ENCODE measurements at regions not wholly inside any gene's neighbourhood (a gene's known extent, or its start where the extent isn't known, plus 50 kb on each side); places are given as distances from the start of the nearest gene placed in this dataset.

DNA sequence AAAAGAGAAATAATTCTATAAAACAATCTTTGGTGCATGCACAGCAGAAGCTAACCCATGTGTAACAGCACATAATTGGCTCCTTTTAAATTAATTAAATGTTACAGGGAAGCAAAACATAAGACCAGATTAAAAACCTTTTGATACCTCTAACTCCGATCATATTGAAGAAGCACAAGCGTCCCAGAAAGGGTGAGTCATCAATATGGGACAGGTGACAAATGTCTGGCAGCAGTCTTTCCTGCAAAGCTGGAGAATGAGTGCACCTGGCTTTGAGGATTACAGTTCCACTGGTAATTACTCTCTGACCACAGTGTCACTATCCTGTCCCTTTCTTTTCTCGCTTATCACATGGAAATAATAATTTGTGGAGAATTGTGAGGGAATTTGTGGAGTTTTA lies 94.6 kb downstream of the FAM9B start (continued):
- no peak for TF ChIP-seq EZH2phosphoT487 (IDR thresholded peaks at IDR 0.05; ENCODE audit: unreplicated experiment)
- no peak for TF ChIP-seq ZNF114 (CRISPR knock-in tag; IDR thresholded peaks at IDR 0.05)
- TF ChIP-seq, protein P1, sequence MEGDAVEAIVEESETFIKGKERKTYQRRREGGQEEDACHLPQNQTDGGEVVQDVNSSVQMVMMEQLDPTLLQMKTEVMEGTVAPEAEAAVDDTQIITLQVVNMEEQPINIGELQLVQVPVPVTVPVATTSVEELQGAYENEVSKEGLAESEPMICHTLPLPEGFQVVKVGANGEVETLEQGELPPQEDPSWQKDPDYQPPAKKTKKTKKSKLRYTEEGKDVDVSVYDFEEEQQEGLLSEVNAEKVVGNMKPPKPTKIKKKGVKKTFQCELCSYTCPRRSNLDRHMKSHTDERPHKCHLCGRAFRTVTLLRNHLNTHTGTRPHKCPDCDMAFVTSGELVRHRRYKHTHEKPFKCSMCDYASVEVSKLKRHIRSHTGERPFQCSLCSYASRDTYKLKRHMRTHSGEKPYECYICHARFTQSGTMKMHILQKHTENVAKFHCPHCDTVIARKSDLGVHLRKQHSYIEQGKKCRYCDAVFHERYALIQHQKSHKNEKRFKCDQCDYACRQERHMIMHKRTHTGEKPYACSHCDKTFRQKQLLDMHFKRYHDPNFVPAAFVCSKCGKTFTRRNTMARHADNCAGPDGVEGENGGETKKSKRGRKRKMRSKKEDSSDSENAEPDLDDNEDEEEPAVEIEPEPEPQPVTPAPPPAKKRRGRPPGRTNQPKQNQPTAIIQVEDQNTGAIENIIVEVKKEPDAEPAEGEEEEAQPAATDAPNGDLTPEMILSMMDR (conservative IDR thresholded peaks at IDR 0.05; ENCODE audit: low read depth in 2 of 2): no peak
- no peak for TF ChIP-seq ZNF331 (CRISPR knock-in tag; IDR thresholded peaks at IDR 0.05; ENCODE audit: low read depth)
- no peak for TF ChIP-seq JUNB (IDR thresholded peaks at IDR 0.05; ENCODE audit: unreplicated experiment)

DNA sequence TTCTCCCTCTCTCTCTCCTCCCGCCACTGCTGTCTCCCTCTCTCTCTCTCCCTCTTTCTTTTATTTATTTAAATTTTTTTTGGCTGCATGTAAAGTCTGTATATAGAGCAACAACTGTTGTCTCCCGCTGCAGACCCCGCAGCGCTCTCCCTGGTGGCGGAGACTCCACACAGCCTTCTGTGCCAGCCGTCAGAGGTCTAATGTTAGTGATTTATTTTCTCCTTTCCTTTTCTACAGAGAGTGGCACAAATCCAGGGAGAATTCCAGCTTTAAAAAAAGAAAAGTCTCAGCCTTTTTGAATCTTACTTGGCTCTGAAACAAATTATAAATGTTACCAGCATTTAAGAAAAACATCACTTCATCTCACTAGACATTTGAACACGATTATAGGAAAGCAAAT lies 106.2 kb downstream of the FAM9B start:
- no peaks in the 10 kb centered on the region for H3K79me2 ChIP-seq (replicated peaks; ENCODE audit: insufficient read depth)
- H3K36me3 Mint-ChIP-seq (ENCODE audit: low read depth): no peaks in the 10 kb centered on the region
- no peaks in the 10 kb centered on the region for H3K36me3 ChIP-seq (ENCODE audit: insufficient read depth)
- TF ChIP-seq POLR2AphosphoS5 (IDR thresholded peaks at IDR 0.05; ENCODE audit: low read depth) (no peak), EZH2 (IDR thresholded peaks at IDR 0.05; ENCODE audit: low read depth, unreplicated experiment) (no peak), STAT1 (IDR thresholded peaks at IDR 0.05; ENCODE audit: unreplicated experiment) (no peak), CREB1 (CRISPR knock-in tag; IDR thresholded peaks at IDR 0.05; ENCODE audit: low read depth) (no peak), EZH2phosphoT487 (IDR thresholded peaks at IDR 0.05; ENCODE audit: unreplicated experiment) (no peak), JUNB (IDR thresholded peaks at IDR 0.05; ENCODE audit: unreplicated experiment) (no peak)
- TF ChIP-seq, protein P2, sequence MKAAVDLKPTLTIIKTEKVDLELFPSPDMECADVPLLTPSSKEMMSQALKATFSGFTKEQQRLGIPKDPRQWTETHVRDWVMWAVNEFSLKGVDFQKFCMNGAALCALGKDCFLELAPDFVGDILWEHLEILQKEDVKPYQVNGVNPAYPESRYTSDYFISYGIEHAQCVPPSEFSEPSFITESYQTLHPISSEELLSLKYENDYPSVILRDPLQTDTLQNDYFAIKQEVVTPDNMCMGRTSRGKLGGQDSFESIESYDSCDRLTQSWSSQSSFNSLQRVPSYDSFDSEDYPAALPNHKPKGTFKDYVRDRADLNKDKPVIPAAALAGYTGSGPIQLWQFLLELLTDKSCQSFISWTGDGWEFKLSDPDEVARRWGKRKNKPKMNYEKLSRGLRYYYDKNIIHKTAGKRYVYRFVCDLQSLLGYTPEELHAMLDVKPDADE (IDR thresholded peaks at IDR 0.05): no peak
- H3K27ac Mint-ChIP-seq: no peak overlapping the region
- H3K4me3 ChIP-seq: no peak overlapping the region
- H3K4me2 ChIP-seq: no peak overlapping the region
- no peaks in the 10 kb centered on the region for H4K20me1 ChIP-seq (replicated peaks; ENCODE audit: insufficient read depth)
- no peaks in the 10 kb centered on the region for H3K9me2 ChIP-seq (ENCODE audit: insufficient read depth)
- no peak for DNase-seq (ENCODE audit: low spot score)
- H3K27ac ChIP-seq (ENCODE audit: low read depth): no peak overlapping the region
- H2AFZ ChIP-seq: no peak overlapping the region
- H3K9me3 Mint-ChIP-seq: no peaks in the 10 kb centered on the region
- no peaks in the 10 kb centered on the region for H3F3A ChIP-seq (replicated peaks; ENCODE audit: low read depth)
- no peaks in the 10 kb centered on the region for H3K4me1 ChIP-seq (ENCODE audit: insufficient read depth)
- peaks cover 6% of the 10 kb centered on the region; the same call in 1 of the 3 replicates for H3K4me1 Mint-ChIP-seq
- H3K27me3 Mint-ChIP-seq (ENCODE audit: insufficient read depth, low read depth, poor library complexity): peaks cover 2% of the 10 kb centered on the region
- H3K4me3 Mint-ChIP-seq: no peak overlapping the region
- ATAC-seq: no peak; the same call in 2 of the 3 replicates
- H3K27me3 ChIP-seq (ENCODE audit: insufficient read depth): no peaks in the 10 kb centered on the region

DNA sequence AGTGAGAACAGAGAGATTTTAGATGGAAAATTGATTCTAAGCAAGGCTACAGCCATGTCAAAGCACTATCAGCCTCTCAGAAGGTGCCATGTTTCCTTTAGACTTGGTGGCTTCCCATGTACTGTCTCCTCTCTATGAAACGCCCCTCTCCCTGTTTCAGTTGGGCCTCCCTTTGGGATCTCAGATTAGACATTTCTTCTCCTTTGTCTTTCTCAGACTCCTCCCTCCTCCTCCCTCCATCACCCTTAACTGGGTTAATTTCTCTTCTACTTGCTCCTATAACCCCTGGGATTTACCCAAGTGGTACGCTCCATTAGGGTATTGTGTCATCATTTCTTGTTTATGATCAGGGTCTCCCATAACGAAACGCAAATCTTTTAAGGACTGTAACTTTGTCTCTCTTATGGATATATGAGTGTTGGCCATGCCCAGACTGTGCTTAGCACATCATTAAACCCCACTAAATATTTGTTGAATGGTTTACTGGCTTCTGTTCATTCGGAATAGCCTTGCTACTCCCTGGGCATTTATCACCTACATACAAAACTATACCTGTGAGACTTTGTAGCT lies 106.8 kb downstream of the FAM9B start:
- H3K9me3 Mint-ChIP-seq: no peaks in the 10 kb centered on the region
- TF ChIP-seq EZH2 (IDR thresholded peaks at IDR 0.05; ENCODE audit: low read depth, unreplicated experiment): no peak
- TF ChIP-seq, protein P1 (conservative IDR thresholded peaks at IDR 0.05; ENCODE audit: low read depth in 2 of 2): no peak

More for the DNA sequence above, 106.8 kb downstream of the FAM9B start:
- Mint-ChIP-seq H3K36me3 (ENCODE audit: low read depth) (no peaks in the 10 kb centered on the region), H3K27ac (no peak overlapping the region; the same call in 1 of the 2 replicates), H3K27me3 (ENCODE audit: insufficient read depth, low read depth, poor library complexity) (peaks cover 2% of the 10 kb centered on the region), H3K4me1 (peaks cover 6% of the 10 kb centered on the region; the same call in 1 of the 3 replicates), H3K4me3 (no peak overlapping the region)
- Histone ChIP-seq H3K27ac (ENCODE audit: low read depth) (no peak overlapping the region), H3K4me3 (no peak overlapping the region), H3K79me2 (replicated peaks; ENCODE audit: insufficient read depth) (no peaks in the 10 kb centered on the region), H3K36me3 (ENCODE audit: insufficient read depth) (no peaks in the 10 kb centered on the region), H3F3A (replicated peaks; ENCODE audit: low read depth) (no peaks in the 10 kb centered on the region), H3K4me1 (ENCODE audit: insufficient read depth) (no peaks in the 10 kb centered on the region), H2AFZ (no peak overlapping the region), H3K4me2 (no peak overlapping the region), H3K9me2 (ENCODE audit: insufficient read depth) (no peaks in the 10 kb centered on the region), H3K27me3 (ENCODE audit: insufficient read depth) (no peaks in the 10 kb centered on the region), H4K20me1 (replicated peaks; ENCODE audit: insufficient read depth) (no peaks in the 10 kb centered on the region)
- no peak for DNase-seq (ENCODE audit: low spot score)
- no peak for ATAC-seq
